DOHH2 (cell line): ENCODE measurements at regions not wholly inside any gene's neighbourhood (a gene's known extent, or its start where the extent isn't known, plus 50 kb on each side); places are given as distances from the start of the nearest gene placed in this dataset.

Experiments
- H3F3A ChIP-seq: fragments of 200-600 bp; sonication (generic), shearing (Covaris generic); 2 replicates; pipeline ENCODE4 v1.6.0; 2016; ENCODE audit warnings: antibody characterized with exemption, mild to moderate bottlenecking; ENCODE audit not compliant: control insufficient read depth, insufficient read depth
- H3K27ac ChIP-seq: fragments of 200-600 bp; sonication (generic); 2 replicates; pipeline ENCODE4 v1.5.1; 2014; ENCODE audit warnings: low read depth, mild to moderate bottlenecking, low read length, moderate library complexity
- H3K27me3 ChIP-seq: fragments of 200-600 bp; sonication (generic); 2 replicates; pipeline ENCODE4 v1.6.1; 2014; ENCODE audit warnings: mild to moderate bottlenecking, low read length, mixed read lengths; ENCODE audit not compliant: control insufficient read depth
- H3K36me3 ChIP-seq: fragments of 200-600 bp; sonication (generic); 2 replicates; pipeline ENCODE4 v1.6.1; 2014; ENCODE audit warnings: mild to moderate bottlenecking, low read length, moderate library complexity, mixed read lengths; ENCODE audit not compliant: control insufficient read depth
- H3K4me1 ChIP-seq: fragments of 200-600 bp; sonication (generic); 2 replicates; pipeline ENCODE4 v1.6.1; 2014; ENCODE audit warnings: mild to moderate bottlenecking, low read length, mixed read lengths; ENCODE audit not compliant: control insufficient read depth
- H3K4me2 ChIP-seq: fragments of 200-600 bp; sonication (generic); 2 replicates; pipeline ENCODE4 v1.6.0; 2014; ENCODE audit warnings: mild to moderate bottlenecking, low read length, moderate library complexity
- H3K4me3 ChIP-seq: fragments of 200-600 bp; sonication (generic); 2 replicates; pipeline ENCODE4 v1.5.1; 2014; ENCODE audit warnings: mild to moderate bottlenecking, low read length, mixed read lengths
- H3K79me2 ChIP-seq: fragments of 200-600 bp; sonication (generic); 2 replicates; pipeline ENCODE4 v1.6.1; 2014; ENCODE audit warnings: mild to moderate bottlenecking, low read length, mixed read lengths; ENCODE audit not compliant: control insufficient read depth
- H3K9me2 ChIP-seq: fragments of 200-600 bp; sonication (generic); replicated peaks from 2 replicates; pipeline ENCODE4 v1.6.1; 2014; ENCODE audit warnings: mild to moderate bottlenecking, low read length, mixed read lengths; ENCODE audit not compliant: control insufficient read depth
- H3K9me3 ChIP-seq: fragments of 200-600 bp; sonication (generic); 2 replicates; pipeline ENCODE4 v1.6.1; 2014; ENCODE audit warnings: antibody characterized with exemption, low read length, mixed read lengths; ENCODE audit not compliant: control insufficient read depth, insufficient read depth
- H4K20me1 ChIP-seq: fragments of 200-600 bp; sonication (generic); 2 replicates; pipeline ENCODE4 v1.6.0; 2014; ENCODE audit warnings: low read depth, mild to moderate bottlenecking, antibody characterized with exemption, low read length, moderate library complexity; ENCODE audit not compliant: control insufficient read depth, insufficient read depth
- CTCF ChIP-seq: fragments of 200-600 bp; sonication (generic); IDR thresholded peaks from one replicate; pipeline ENCODE4 v1.5.1; 2014; ENCODE audit warnings: antibody characterized with exemption, mild to moderate bottlenecking, low read depth, low read length; ENCODE audit not compliant: poor library complexity, severe bottlenecking
- EZH2phosphoT487 ChIP-seq: fragments of 200-600 bp; sonication (generic); IDR thresholded peaks from 2 replicates; pipeline ENCODE4 v1.6.1; 2017; ENCODE audit warnings: borderline replicate concordance, mild to moderate bottlenecking, antibody characterized with exemption, low read length, moderate library complexity, mixed read lengths

GRCh38 chr15:25248583-25249235 is 190.1 kb downstream of the UBE3A start:
- Histone ChIP-seq H3K27me3 (no peaks in the 10 kb centered on the region), H3K9me2 (no peaks in the 10 kb centered on the region), H3K79me2 (no peaks in the 10 kb centered on the region), H3K36me3 (no peaks in the 10 kb centered on the region), H3F3A (no peaks in the 10 kb centered on the region), H3K4me1 (no peaks in the 10 kb centered on the region), H3K4me2 (no peak overlapping the region), H3K27ac (no peak overlapping the region), H3K9me3 (peaks cover 39% of the 10 kb centered on the region; the same call in 1 of the 2 replicates), H3K4me3 (no peak overlapping the region), H4K20me1 (no peaks in the 10 kb centered on the region)
- TF ChIP-seq EZH2phosphoT487 = no peak
- no peak for TF ChIP-seq CTCF

- Histone ChIP-seq H3F3A (no peaks in the 10 kb centered on the region), H3K9me3 (peaks cover 41% of the 10 kb centered on the region; the same call in 1 of the 2 replicates)
- TF ChIP-seq CTCF (no peak), EZH2phosphoT487 (no peak)
Observed at GRCh38 chr15:25249236-25250010, 189.4 kb downstream of the UBE3A start.

GRCh38 chr15:25250011-25250596 is 188.7 kb downstream of the UBE3A start:
- Histone ChIP-seq H3K4me3 (no peak overlapping the region), H3K9me3 (peaks cover 38% of the 10 kb centered on the region; the same call in 1 of the 2 replicates), H3K4me1 (no peaks in the 10 kb centered on the region), H3K4me2 (no peak overlapping the region), H3K36me3 (no peaks in the 10 kb centered on the region), H4K20me1 (no peaks in the 10 kb centered on the region), H3K27ac (no peak overlapping the region), H3F3A (no peaks in the 10 kb centered on the region), H3K27me3 (no peaks in the 10 kb centered on the region), H3K79me2 (no peaks in the 10 kb centered on the region), H3K9me2 (no peaks in the 10 kb centered on the region)
- TF ChIP-seq EZH2phosphoT487 (no peak), CTCF (no peak)

More at GRCh38 chr15:25249236-25250010, 189.4 kb downstream of the UBE3A start:
- H3K27me3 ChIP-seq = no peaks in the 10 kb centered on the region
- H3K4me3 ChIP-seq = no peak overlapping the region
- no peaks in the 10 kb centered on the region for H3K4me1 ChIP-seq
- H3K4me2 ChIP-seq = no peak overlapping the region
- H3K9me2 ChIP-seq = no peaks in the 10 kb centered on the region
- H3K36me3 ChIP-seq = no peaks in the 10 kb centered on the region
- no peak overlapping the region for H3K27ac ChIP-seq
- H3K79me2 ChIP-seq = no peaks in the 10 kb centered on the region
- H4K20me1 ChIP-seq = no peaks in the 10 kb centered on the region
